SU-DHL-6 (cell line): ENCODE measurements at regions not wholly inside any gene's neighbourhood (a gene's known extent, or its start where the extent isn't known, plus 50 kb on each side); places are given as distances from the start of the nearest gene placed in this dataset.
"Not testable (repeated sequence)": the region's sequence is repeated elsewhere in the genome, so short reads cannot be mapped to it uniquely, and the experiment has no call there.

ENCODE experiments used
- CTCF ChIP-seq: fragments of 200-600 bp; sonication (generic); IDR thresholded peaks from one replicate; pipeline ENCODE4 v1.5.1; 2017; ENCODE audit warnings: antibody characterized with exemption, mild to moderate bottlenecking, low read length, moderate library complexity; ENCODE audit not compliant: insufficient read depth, poor library complexity, severe bottlenecking
- EZH2phosphoT487 ChIP-seq: fragments of 200-600 bp; sonication (generic), shearing (Covaris generic); conservative IDR thresholded peaks from 2 replicates; pipeline ENCODE4 v1.6.1; 2018; ENCODE audit warnings: mild to moderate bottlenecking, antibody characterized with exemption, low read length, moderate library complexity, mixed read lengths

- not testable (repeated sequence) for TF ChIP-seq CTCF, EZH2phosphoT487
Measured at GRCh38 chr13:18822655-18823639, 358.7 kb downstream of the TUBA3C start.
